Heart right ventricle (tissue), 16 donors: ENCODE measurements at regions not wholly inside any gene's neighbourhood (a gene's known extent, or its start where the extent isn't known, plus 50 kb on each side); places are given as distances from the start of the nearest gene placed in this dataset.

Experiments
- ATAC-seq, 8 donors: fragments of 200-7000 bp; cut with Tn5 transposase; one replicate each; pipeline ENCODE4 v1.9.1; 2020; ENCODE audit warnings: mild to moderate bottlenecking in 8 of 8, moderate library complexity in 8 of 8, moderate number of reproducible peaks in 1 of 8
- DNase-seq, 2 donors: peaks; one replicate each; pipeline ENCODE4 v3.0.0-alpha.2; 2020
- H3K27ac ChIP-seq, 10 donors: fragments of 200-600 bp; sonication (generic) in 2 of 10; one replicate each; pipeline versions ENCODE4 v1.5.0 to v1.8.0; 2020 to 2022; ENCODE audit warnings: mild to moderate bottlenecking in 3 of 10
- H3K27me3 ChIP-seq, 7 donors: fragments of 200-600 bp; one replicate each; pipeline ENCODE4 v1.8.0; 2021 to 2022; ENCODE audit warnings: mild to moderate bottlenecking in 2 of 7
- H3K36me3 ChIP-seq, 9 donors: fragments of 200-600 bp; sonication (generic) in 1 of 9; one replicate each; pipeline versions ENCODE4 v1.5.0 to v1.8.0; 2020 to 2022; ENCODE audit warnings: mild to moderate bottlenecking in 2 of 9
- H3K4me1 ChIP-seq, 9 donors: fragments of 200-600 bp; sonication (generic) in 1 of 9; one replicate each; pipeline versions ENCODE4 v1.5.0 to v1.8.0; 2020 to 2022; ENCODE audit warnings: mild to moderate bottlenecking in 4 of 9
- H3K4me3 ChIP-seq, 10 donors: fragments of 200-600 bp; sonication (generic) in 2 of 10; one replicate each; pipeline versions ENCODE4 v1.5.0 to v1.8.0; 2020 to 2022; ENCODE audit warnings: mild to moderate bottlenecking in 7 of 10, moderate library complexity in 2 of 10
- H3K9me3 ChIP-seq, 11 donors: fragments of 200-600 bp in 10 of 11; sonication (generic) in 2 of 11; one replicate each; pipeline versions ENCODE4 v1.5.0 to v1.8.0; 2013 to 2022; ENCODE audit warnings: mild to moderate bottlenecking in 2 of 11, control low read depth in 1 of 11, moderate library complexity in 1 of 11
- WGBS, 2 donors: extraction: QIAGEN DNeasy Blood & Tissue Kit; methylation state at CpG; one replicate each; pipeline ENCODE4 v1.1.7; 2013; ENCODE audit warnings: inconsistent platforms in 1 of 2; 5-methylcytosine and 5-hydroxymethylcytosine counted together
- intact Hi-C, 10 donors: fragments of 100-400 bp; cut with DNase I; formaldehyde crosslinking; loops; one replicate each; pipeline versions ENCODE4 v1.11.1 to v1.14.2; 2022
- TF ChIP-seq, protein P1 (sequence below), 9 donors: fragments of 200-600 bp; sonication (generic) in 2 of 9; IDR thresholded peaks; one replicate each; pipeline versions ENCODE4 v1.5.0 to v1.8.0; 2021 to 2022; ENCODE audit warnings: antibody characterized with exemption in 9 of 9, mild to moderate bottlenecking in 5 of 9, moderate library complexity in 1 of 9
- donor health status: Arrhythmogenic right ventricular cardiomyopathy.
- donor health status: ischemic (EF 13 %, LVEDD 7.1; RV severe dilation, severe dysfunction).
- donor health status: healthy with polysubstance abuse.
- donor health status: DM: no; HTN: yes; CAD: no.
- donor health status: DM: no; HTN: no; CAD: no.
- donor health status: ischemic (EF 25% LVEDD 6.9; RV normal size, moderate dysfunction).
- donor health status: ischemic (EF 25% LVEDD 5.7; RV mildly dilated, moderate dysfunction).
- donor health status: healthy.
- donor health status: DM: yes; HTN: yes; CAD: no.
- donor health status: Ischemic cardiomyopathy.
- donor health status: ischemic (EF 35%, LVEDD 5.7; RV mildly dilated, moderate dysfunction).
- donor health status: nonischemic (EF 11% LVEDD 7.7; RV severe dilation, severe dysfunction).
- donor health status: DM: yes; HTN: yes; CAD: no.
- donor health status: PGD.
- donor health status: ischemic (EF 29% LVEDD 5.4; RV normal size, mild dysfunction).
- donor health status: nonischemic (EF 23%, LVEDD 6.1; RV moderate dilation, normal function).

DNA sequence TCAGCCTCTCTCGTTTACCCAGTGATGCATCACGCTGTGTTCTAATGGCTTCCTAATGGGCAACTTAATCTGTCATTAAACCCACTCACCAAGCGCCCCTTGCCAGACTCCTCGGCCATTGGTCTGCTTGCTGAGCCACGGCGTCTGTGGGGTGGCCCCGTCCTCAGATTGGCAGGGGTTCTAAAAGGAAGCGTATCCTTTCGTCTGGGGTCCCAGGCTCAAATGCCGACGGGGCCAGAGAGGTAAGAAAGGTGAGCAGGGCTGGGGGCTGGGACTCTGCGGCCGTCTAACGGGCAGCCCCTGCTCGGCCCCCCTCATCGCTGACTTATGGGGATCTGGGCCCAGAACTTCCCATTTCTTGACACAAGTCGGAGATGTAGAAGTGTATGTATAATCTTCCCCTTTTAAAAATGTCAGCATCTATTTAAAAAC is 315.1 kb upstream of the PROK2 start:
- WGBS, 2 donors, result 33 to 39% methylated on average over 17 of the region's 17 CpGs
- DNase-seq (no peak), ATAC-seq (peak; percentile 10 to 55 (median 28))
- H3K27me3 ChIP-seq, result peaks cover 0 to 37% (median 15%) of the 10 kb centered on the region in 7 donors
- H3K27ac ChIP-seq, result peak overlapping the region in 5 of 10 donors; percentile 29 to 90 (median 53)
- TF ChIP-seq, protein P1, sequence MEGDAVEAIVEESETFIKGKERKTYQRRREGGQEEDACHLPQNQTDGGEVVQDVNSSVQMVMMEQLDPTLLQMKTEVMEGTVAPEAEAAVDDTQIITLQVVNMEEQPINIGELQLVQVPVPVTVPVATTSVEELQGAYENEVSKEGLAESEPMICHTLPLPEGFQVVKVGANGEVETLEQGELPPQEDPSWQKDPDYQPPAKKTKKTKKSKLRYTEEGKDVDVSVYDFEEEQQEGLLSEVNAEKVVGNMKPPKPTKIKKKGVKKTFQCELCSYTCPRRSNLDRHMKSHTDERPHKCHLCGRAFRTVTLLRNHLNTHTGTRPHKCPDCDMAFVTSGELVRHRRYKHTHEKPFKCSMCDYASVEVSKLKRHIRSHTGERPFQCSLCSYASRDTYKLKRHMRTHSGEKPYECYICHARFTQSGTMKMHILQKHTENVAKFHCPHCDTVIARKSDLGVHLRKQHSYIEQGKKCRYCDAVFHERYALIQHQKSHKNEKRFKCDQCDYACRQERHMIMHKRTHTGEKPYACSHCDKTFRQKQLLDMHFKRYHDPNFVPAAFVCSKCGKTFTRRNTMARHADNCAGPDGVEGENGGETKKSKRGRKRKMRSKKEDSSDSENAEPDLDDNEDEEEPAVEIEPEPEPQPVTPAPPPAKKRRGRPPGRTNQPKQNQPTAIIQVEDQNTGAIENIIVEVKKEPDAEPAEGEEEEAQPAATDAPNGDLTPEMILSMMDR (IDR thresholded peaks at IDR 0.05), result no peak
- peaks cover 0 to 40% (median 15%) of the 10 kb centered on the region in 9 donors for H3K4me1 ChIP-seq
- intact Hi-C loops, result no loop called here
- no peaks in the 10 kb centered on the region for H3K9me3 ChIP-seq
- H3K36me3 ChIP-seq, result no peaks in the 10 kb centered on the region
- peak overlapping the region in 7 of 10 donors; percentile 22 to 52 (median 47) for H3K4me3 ChIP-seq

GRCh38 chr3:72099326-72100079 is 314.6 kb upstream of the PROK2 start:
- ATAC-seq, result no peak

GRCh38 chr3:72097053-72097452 is 312.1 kb upstream of the PROK2 start:
- Histone ChIP-seq H3K36me3 (no peaks in the 10 kb centered on the region), H3K27ac (no peak overlapping the region), H3K4me1 (peaks cover 0 to 28% (median 15%) of the 10 kb centered on the region in 9 donors), H3K27me3 (peaks cover 0 to 8% (median 0%) of the 10 kb centered on the region in 7 donors), H3K9me3 (no peaks in the 10 kb centered on the region), H3K4me3 (no peak overlapping the region)
- intact Hi-C loops, result no loop called here
- DNase-seq (no peak), ATAC-seq (no peak)
- TF ChIP-seq, protein P1 (IDR thresholded peaks at IDR 0.05), result no peak

More at GRCh38 chr3:72099326-72100079, 314.6 kb upstream of the PROK2 start:
- H3K36me3 ChIP-seq, result no peaks in the 10 kb centered on the region
- WGBS, 2 donors, result 72 to 75% methylated on average over 14 of the region's 14 CpGs
- TF ChIP-seq, protein P1 (IDR thresholded peaks at IDR 0.05), result no peak
- H3K27me3 ChIP-seq, result peaks cover 0 to 32% (median 10%) of the 10 kb centered on the region in 7 donors
- peak overlapping the region in 1 of 10 donors; percentile 90 for H3K27ac ChIP-seq
- intact Hi-C loops, result no loop called here
- H3K9me3 ChIP-seq, result no peaks in the 10 kb centered on the region
- peak overlapping the region in 2 of 10 donors; percentile 42 to 49 for H3K4me3 ChIP-seq
- peaks cover 0 to 40% (median 15%) of the 10 kb centered on the region in 9 donors for H3K4me1 ChIP-seq
- DNase-seq, result no peak

GRCh38 chr3:72095521-72095920 is 310.6 kb upstream of the PROK2 start:
- Histone ChIP-seq H3K9me3 (no peaks in the 10 kb centered on the region), H3K4me1 (peaks cover 0 to 13% (median 6%) of the 10 kb centered on the region in 9 donors), H3K36me3 (no peaks in the 10 kb centered on the region), H3K27ac (no peak overlapping the region), H3K4me3 (no peak overlapping the region), H3K27me3 (no peaks in the 10 kb centered on the region)
- TF ChIP-seq, protein P1 (IDR thresholded peaks at IDR 0.05), result no peak
- DNase-seq, result no peak
- 62 to 68% methylated on average over 4 of the region's 4 CpGs for WGBS, 2 donors
- no peak for ATAC-seq
- intact Hi-C loops, result no loop called here
